ENCODE measurements at regions not wholly inside any gene's neighbourhood (a gene's known extent, or its start where the extent isn't known, plus 50 kb on each side); places are given as distances from the start of the nearest gene placed in this dataset.

- TF ChIP-seq CTCF (IDR thresholded peaks at IDR 0.05) (no peak), POLR2A (IDR thresholded peaks at IDR 0.05) (no peak)
These were observed 250.6 kb upstream of the TENM4 start for GRCh38 chr11:79691445-79691844.
